Progenitor cell of endocrine pancreas (in vitro differentiated cells): ENCODE measurements at regions not wholly inside any gene's neighbourhood (a gene's known extent, or its start where the extent isn't known, plus 50 kb on each side); places are given as distances from the start of the nearest gene placed in this dataset.

Experiments
- DNase-seq: peaks from one replicate; pipeline ENCODE4 v3.0.0; 2021; ENCODE audit warnings: low spot score; ENCODE audit not compliant: unreplicated experiment
- H3K27ac Mint-ChIP-seq: 2 replicates; pipeline ENCODE4 v1.8.0; 2021; ENCODE audit warnings: mild to moderate bottlenecking, moderate library complexity, mixed read lengths
- H3K27me3 Mint-ChIP-seq: 2 replicates; pipeline ENCODE4 v1.8.0; 2021; ENCODE audit warnings: mixed read lengths
- H3K36me3 Mint-ChIP-seq: 2 replicates; pipeline ENCODE4 v1.8.0; 2022; ENCODE audit warnings: mixed read lengths; ENCODE audit not compliant: insufficient read depth
- H3K4me1 Mint-ChIP-seq: 2 replicates; pipeline ENCODE4 v1.8.0; 2021; ENCODE audit warnings: low read depth, mixed read lengths
- H3K4me3 Mint-ChIP-seq: 2 replicates; pipeline ENCODE4 v1.8.0; 2021; ENCODE audit warnings: low read depth, mild to moderate bottlenecking, moderate library complexity, mixed read lengths
- H3K9me3 Mint-ChIP-seq: 2 replicates; pipeline ENCODE4 v1.8.0; 2021; ENCODE audit warnings: low read depth, mixed read lengths
- TF ChIP-seq, protein P1 (sequence below): fragments of 200-600 bp; sonication (generic); IDR thresholded peaks from one replicate; pipeline ENCODE4 v1.5.0; 2021; ENCODE audit warnings: antibody characterized with exemption, mild to moderate bottlenecking; ENCODE audit not compliant: unreplicated experiment

- no peak overlapping the region for H3K4me3 Mint-ChIP-seq
- TF ChIP-seq, protein P1, sequence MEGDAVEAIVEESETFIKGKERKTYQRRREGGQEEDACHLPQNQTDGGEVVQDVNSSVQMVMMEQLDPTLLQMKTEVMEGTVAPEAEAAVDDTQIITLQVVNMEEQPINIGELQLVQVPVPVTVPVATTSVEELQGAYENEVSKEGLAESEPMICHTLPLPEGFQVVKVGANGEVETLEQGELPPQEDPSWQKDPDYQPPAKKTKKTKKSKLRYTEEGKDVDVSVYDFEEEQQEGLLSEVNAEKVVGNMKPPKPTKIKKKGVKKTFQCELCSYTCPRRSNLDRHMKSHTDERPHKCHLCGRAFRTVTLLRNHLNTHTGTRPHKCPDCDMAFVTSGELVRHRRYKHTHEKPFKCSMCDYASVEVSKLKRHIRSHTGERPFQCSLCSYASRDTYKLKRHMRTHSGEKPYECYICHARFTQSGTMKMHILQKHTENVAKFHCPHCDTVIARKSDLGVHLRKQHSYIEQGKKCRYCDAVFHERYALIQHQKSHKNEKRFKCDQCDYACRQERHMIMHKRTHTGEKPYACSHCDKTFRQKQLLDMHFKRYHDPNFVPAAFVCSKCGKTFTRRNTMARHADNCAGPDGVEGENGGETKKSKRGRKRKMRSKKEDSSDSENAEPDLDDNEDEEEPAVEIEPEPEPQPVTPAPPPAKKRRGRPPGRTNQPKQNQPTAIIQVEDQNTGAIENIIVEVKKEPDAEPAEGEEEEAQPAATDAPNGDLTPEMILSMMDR, result no peak
- no peaks in the 10 kb centered on the region for H3K36me3 Mint-ChIP-seq
- H3K27ac Mint-ChIP-seq, result no peak overlapping the region
- no peaks in the 10 kb centered on the region for H3K27me3 Mint-ChIP-seq
- DNase-seq, result no peak
- no peaks in the 10 kb centered on the region for H3K4me1 Mint-ChIP-seq
- no peaks in the 10 kb centered on the region for H3K9me3 Mint-ChIP-seq
Measured at GRCh38 chr4:132316738-132317137, 832.4 kb upstream of the PCDH10 start.

DNA sequence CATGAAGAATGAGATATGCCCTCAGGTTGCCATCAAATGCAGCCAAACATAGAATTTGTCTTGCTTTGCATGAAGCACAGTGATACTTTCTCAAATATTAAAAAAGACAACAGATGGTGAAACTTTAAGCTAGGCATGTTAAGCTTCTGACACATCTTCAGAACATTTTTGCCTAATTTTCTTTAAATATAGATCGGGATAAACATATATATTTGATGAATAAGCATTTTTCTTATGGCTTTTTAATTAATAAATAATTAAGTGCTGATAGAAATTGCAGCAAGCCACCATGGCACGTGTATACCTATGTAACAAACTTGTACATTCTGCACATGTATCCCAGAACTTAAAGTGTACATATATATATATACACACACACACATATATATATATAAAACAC, 831.2 kb upstream of the PCDH10 start:
- TF ChIP-seq, protein P1, result no peak
- Mint-ChIP-seq H3K9me3 (peaks cover 3% of the 10 kb centered on the region), H3K4me1 (no peaks in the 10 kb centered on the region), H3K36me3 (no peaks in the 10 kb centered on the region), H3K4me3 (no peak overlapping the region), H3K27me3 (no peaks in the 10 kb centered on the region), H3K27ac (no peak overlapping the region)
- DNase-seq, result no peak

DNA sequence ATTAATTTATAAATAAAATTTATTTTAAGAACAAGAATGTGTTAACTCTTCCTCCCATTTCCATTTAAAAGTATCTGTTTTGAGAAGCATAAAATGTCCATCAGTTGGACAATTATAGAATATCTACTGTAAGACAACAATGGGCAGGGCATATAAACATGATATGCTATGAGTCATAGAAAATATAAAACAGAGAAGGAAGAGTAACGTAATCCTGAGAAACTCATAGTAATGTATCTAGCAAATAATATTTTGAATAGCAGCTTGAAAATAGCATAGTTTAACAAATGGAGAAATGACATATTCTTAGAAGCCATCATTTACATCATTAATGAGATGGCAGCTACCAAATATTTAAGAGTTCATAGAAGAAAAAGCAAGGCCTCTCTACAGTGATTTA, 820.3 kb upstream of the PCDH10 start:
- Mint-ChIP-seq H3K4me1 (no peaks in the 10 kb centered on the region), H3K9me3 (peaks cover 6% of the 10 kb centered on the region), H3K27me3 (no peaks in the 10 kb centered on the region), H3K27ac (no peak overlapping the region), H3K4me3 (no peak overlapping the region), H3K36me3 (no peaks in the 10 kb centered on the region)
- no peak for DNase-seq
- TF ChIP-seq, protein P1, result no peak

- Mint-ChIP-seq H3K36me3 (no peaks in the 10 kb centered on the region), H3K4me1 (no peaks in the 10 kb centered on the region), H3K4me3 (no peak overlapping the region), H3K9me3 (peaks cover 6% of the 10 kb centered on the region), H3K27me3 (no peaks in the 10 kb centered on the region), H3K27ac (no peak overlapping the region)
- no peak for DNase-seq
- TF ChIP-seq, protein P1, result no peak
Measured at GRCh38 chr4:132330994-132331393, 818.1 kb upstream of the PCDH10 start.

DNA sequence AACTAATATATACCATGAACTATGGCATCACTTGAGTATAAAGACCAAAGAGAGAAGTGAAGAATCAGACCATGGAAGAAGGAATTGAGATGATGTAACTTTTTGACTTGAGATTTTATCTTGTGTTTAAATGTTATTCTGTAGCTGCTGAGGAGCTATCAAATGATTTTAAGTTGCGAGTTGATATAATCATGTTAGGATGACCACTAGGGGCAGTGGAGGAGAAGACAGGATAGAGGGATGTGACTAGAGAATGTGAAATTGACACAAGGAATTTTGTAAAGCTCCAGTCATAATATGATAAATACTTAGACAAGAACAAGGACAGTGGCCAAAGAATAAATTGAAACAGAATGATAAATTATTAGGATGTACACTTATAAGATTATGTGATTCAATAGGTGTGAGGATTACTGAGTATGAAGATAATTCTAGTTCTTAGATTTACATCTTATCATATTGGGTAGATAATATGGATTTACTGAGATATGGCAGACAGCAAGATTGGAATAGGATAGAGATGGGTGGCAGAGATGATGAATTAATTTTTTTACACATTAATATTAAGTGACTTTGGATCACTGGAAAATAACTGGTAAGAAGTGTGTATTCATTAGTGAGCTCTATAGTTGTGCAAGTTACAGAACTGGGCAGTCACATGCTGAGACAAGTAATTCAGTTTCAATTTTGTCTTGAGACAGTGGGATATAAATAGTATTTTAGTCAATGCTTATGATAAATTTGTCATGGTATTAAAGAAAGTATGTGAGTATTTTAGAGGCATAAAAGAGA, 816.0 kb upstream of the PCDH10 start:
- Mint-ChIP-seq H3K4me1 (no peaks in the 10 kb centered on the region), H3K4me3 (no peak overlapping the region), H3K27ac (no peak overlapping the region), H3K9me3 (peaks cover 2% of the 10 kb centered on the region), H3K36me3 (no peaks in the 10 kb centered on the region), H3K27me3 (no peaks in the 10 kb centered on the region)
- TF ChIP-seq, protein P1, result peak; percentile 50
- no peak for DNase-seq
